Peyer's patch (tissue), 4 donors: ENCODE measurements at regions not wholly inside any gene's neighbourhood (a gene's known extent, or its start where the extent isn't known, plus 50 kb on each side); places are given as distances from the start of the nearest gene placed in this dataset.

Experiments
- DNase-seq, 3 donors: peaks; one replicate each; pipeline ENCODE4 v3.0.0-alpha.2; 2017 to 2019
- H3K27ac ChIP-seq, 4 donors: fragments of 200-600 bp; sonication (generic); one replicate each; pipeline ENCODE4 v1.5.1; 2016 to 2019
- H3K27me3 ChIP-seq, 2 donors: fragments of 200-600 bp; sonication (generic); one replicate each; pipeline ENCODE4 v1.5.1; 2019
- H3K36me3 ChIP-seq, 3 donors: fragments of 200-600 bp; sonication (generic); one replicate each; pipeline ENCODE4 v1.5.1; 2016 to 2019
- H3K4me1 ChIP-seq, 4 donors: fragments of 200-600 bp; sonication (generic); one replicate each; pipeline ENCODE4 v1.5.1; 2016 to 2019
- H3K4me3 ChIP-seq, 4 donors: fragments of 200-600 bp; sonication (generic); 1 replicate in 3 of 4; 2 replicates in 1 of 4; pipeline ENCODE4 v1.5.1; 2016 to 2019; ENCODE audit warnings: mild to moderate bottlenecking in 1 of 4
- H3K9me3 ChIP-seq, 4 donors: fragments of 200-600 bp; sonication (generic); one replicate each; pipeline ENCODE4 v1.5.1; 2016 to 2019; ENCODE audit warnings: mild to moderate bottlenecking in 1 of 4
- POLR2A ChIP-seq, 2 donors: fragments of 450-650 bp; IDR thresholded peaks; one replicate each; pipeline ENCODE4 v1.5.1; 2017; ENCODE audit warnings: antibody characterized with exemption in 2 of 2, mild to moderate bottlenecking in 2 of 2, moderate library complexity in 2 of 2
- TF ChIP-seq, protein P1 (sequence below), 6 experiments: fragments of 450-650 bp in 4 of 6; fragments of 200-600 bp in 2 of 6; sonication (generic) in 1 of 6; IDR thresholded peaks; one replicate each; pipeline ENCODE4 v1.5.1; 2017 to 2019; ENCODE audit warnings: antibody characterized with exemption in 6 of 6, mild to moderate bottlenecking in 3 of 6, moderate library complexity in 1 of 6

DNA sequence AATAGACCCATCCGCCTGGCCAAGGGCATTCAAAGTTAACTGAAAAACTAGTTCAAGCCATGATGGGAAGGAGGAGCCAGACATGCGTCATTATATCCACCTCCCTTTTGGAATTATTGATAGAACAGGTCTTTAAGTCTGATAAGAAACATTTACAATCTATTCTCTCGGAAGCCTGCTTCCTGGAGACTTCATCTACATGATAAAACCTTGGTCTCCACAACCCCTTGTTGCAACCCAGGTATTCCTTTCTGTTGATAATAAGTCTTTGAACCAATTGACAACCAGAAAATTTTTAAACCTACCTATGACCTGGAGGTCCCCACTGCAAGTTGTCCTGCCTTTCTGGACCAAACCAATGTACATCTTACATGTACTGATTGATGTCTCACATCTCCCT lies 451.3 kb downstream of the NAF1 start:
- Histone ChIP-seq H3K27me3 (no peaks in the 10 kb centered on the region), H3K4me1 (no peaks in the 10 kb centered on the region), H3K9me3 (no peaks in the 10 kb centered on the region), H3K36me3 (no peaks in the 10 kb centered on the region), H3K27ac (no peak overlapping the region), H3K4me3 (no peak overlapping the region)
- DNase-seq, result no peak
- TF ChIP-seq, protein P1, sequence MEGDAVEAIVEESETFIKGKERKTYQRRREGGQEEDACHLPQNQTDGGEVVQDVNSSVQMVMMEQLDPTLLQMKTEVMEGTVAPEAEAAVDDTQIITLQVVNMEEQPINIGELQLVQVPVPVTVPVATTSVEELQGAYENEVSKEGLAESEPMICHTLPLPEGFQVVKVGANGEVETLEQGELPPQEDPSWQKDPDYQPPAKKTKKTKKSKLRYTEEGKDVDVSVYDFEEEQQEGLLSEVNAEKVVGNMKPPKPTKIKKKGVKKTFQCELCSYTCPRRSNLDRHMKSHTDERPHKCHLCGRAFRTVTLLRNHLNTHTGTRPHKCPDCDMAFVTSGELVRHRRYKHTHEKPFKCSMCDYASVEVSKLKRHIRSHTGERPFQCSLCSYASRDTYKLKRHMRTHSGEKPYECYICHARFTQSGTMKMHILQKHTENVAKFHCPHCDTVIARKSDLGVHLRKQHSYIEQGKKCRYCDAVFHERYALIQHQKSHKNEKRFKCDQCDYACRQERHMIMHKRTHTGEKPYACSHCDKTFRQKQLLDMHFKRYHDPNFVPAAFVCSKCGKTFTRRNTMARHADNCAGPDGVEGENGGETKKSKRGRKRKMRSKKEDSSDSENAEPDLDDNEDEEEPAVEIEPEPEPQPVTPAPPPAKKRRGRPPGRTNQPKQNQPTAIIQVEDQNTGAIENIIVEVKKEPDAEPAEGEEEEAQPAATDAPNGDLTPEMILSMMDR (IDR thresholded peaks at IDR 0.05), result no peak

DNA sequence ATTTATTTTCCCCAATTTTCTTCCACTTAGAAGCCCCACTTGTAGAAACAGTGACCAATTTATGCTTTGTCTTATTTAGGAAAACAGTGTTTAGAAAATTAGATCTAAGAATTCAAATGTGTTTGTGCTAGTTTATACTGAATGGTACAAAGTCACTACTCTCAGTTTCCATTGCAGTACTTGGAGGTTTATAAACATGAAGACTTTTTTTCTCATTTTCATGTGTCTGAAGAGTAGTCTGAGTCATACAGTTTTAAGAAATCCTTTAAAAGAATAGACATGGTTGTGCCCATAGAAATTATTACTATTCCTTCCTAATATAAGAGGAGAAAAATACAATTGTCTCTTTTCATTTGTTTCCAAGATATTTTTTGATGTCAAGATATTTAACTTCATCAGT lies 458.7 kb downstream of the NAF1 start:
- no peak overlapping the region for H3K4me3 ChIP-seq
- no peak for TF ChIP-seq POLR2A (IDR thresholded peaks at IDR 0.05)
- TF ChIP-seq, protein P1 (IDR thresholded peaks at IDR 0.05), result no peak
- DNase-seq, result no peak

DNA sequence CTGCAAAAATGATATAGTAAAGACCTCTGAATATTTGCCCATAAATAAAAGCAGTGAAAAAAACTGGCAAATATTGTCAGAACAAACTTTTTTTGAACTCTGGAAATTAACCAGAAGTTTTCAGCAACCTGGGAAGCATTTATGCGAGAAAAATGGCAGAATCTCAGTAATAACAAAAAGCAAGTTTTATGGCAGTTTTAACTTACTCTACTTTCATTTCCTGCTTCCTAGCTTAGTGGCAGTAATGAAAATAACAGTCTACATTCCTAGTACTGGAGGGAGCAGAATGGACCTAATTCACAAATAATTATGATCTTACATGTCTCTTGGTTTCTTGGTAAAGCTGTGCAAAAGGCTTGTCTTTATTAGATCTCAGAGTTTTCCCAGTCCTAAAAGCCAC lies 460.1 kb downstream of the NAF1 start:
- H3K4me3 ChIP-seq, result no peak overlapping the region
- TF ChIP-seq, protein P1 (IDR thresholded peaks at IDR 0.05), result no peak
- TF ChIP-seq POLR2A (IDR thresholded peaks at IDR 0.05), result no peak
- H3K36me3 ChIP-seq, result no peaks in the 10 kb centered on the region
- H3K9me3 ChIP-seq, result no peaks in the 10 kb centered on the region
- no peaks in the 10 kb centered on the region for H3K4me1 ChIP-seq
- no peak overlapping the region for H3K27ac ChIP-seq
- DNase-seq, result no peak
- no peaks in the 10 kb centered on the region for H3K27me3 ChIP-seq

More for the DNA sequence above, 458.7 kb downstream of the NAF1 start:
- no peaks in the 10 kb centered on the region for H3K36me3 ChIP-seq
- no peaks in the 10 kb centered on the region for H3K9me3 ChIP-seq
- no peaks in the 10 kb centered on the region for H3K4me1 ChIP-seq
- no peak overlapping the region for H3K27ac ChIP-seq
- no peaks in the 10 kb centered on the region for H3K27me3 ChIP-seq

DNA sequence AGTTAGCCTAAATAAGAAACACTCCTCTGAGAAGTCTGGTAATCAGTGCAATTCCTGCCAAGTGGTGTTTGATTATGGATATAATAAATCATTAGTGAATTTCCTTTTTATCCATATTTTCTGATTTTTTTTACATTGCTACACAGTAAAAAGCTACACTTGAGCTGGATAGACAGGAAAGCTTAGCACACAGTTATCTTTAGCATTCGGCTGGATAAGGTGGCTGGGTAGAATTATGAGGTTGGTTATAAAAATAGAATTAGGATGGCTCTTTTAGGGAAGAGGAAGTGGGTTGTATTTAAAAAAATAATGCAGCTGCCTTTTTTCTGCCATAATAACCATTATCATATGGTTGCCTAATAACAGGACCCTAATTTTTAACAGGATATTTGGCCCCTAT lies 460.6 kb downstream of the NAF1 start:
- H3K27me3 ChIP-seq, result no peaks in the 10 kb centered on the region
- no peaks in the 10 kb centered on the region for H3K4me1 ChIP-seq
- H3K4me3 ChIP-seq, result no peak overlapping the region
- DNase-seq, result no peak
- H3K36me3 ChIP-seq, result no peaks in the 10 kb centered on the region
- TF ChIP-seq, protein P1 (IDR thresholded peaks at IDR 0.05), result no peak
- TF ChIP-seq POLR2A (IDR thresholded peaks at IDR 0.05), result no peak
- H3K9me3 ChIP-seq, result no peaks in the 10 kb centered on the region
- H3K27ac ChIP-seq, result no peak overlapping the region

DNA sequence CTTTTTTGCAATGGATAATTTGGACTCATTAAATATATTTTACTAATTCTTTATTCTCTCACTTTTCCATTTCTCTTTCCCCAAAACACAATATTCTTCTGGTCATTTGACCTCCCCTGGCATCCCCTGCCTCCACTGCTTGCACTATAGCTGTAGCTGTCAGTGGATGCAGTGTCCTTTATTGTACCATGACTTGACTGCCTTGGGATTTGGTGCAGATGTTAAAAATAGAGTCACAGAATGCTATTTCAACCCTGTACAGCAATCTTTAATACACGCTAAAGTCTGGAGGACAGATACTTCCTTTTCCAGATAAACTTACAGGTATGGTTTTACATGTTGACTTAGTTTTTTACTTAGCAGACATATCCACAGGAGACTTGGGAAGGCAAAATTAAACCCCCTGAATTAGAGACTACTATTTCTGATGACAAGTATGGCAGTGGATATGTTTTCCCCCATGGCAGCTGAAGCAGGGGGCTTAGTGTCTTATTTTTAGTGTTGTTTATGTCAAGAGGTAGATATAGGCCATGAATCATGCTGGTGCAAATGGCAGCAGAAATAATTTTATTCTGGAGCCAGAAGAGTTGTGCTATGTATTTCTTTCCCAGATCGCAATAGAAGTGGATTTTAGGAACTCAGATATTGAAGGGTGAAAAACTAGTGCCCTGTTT lies 461.4 kb downstream of the NAF1 start:
- H3K27me3 ChIP-seq, result no peaks in the 10 kb centered on the region
- no peaks in the 10 kb centered on the region for H3K9me3 ChIP-seq
- TF ChIP-seq POLR2A (IDR thresholded peaks at IDR 0.05), result no peak
- TF ChIP-seq, protein P1 (IDR thresholded peaks at IDR 0.05), result no peak
- no peaks in the 10 kb centered on the region for H3K36me3 ChIP-seq
- H3K27ac ChIP-seq, result no peak overlapping the region
- DNase-seq, result no peak
- H3K4me3 ChIP-seq, result no peak overlapping the region
- H3K4me1 ChIP-seq, result no peaks in the 10 kb centered on the region
